ENCODE measurements at regions not wholly inside any gene's neighbourhood (a gene's known extent, or its start where the extent isn't known, plus 50 kb on each side); places are given as distances from the start of the nearest gene placed in this dataset.

- Histone ChIP-seq H3K4me1 (ENCODE audit: insufficient read depth, low read length, poor library complexity, severe bottlenecking) (peaks cover 5% of the 10 kb centered on the region), H3K36me3 (ENCODE audit: insufficient read depth, low read length) (no peaks in the 10 kb centered on the region), H3F3A (ENCODE audit: low read depth) (no peaks in the 10 kb centered on the region), H3K9me2 (replicated peaks; ENCODE audit: low read depth, low read length) (no peaks in the 10 kb centered on the region), H2AFZ (ENCODE audit: low read length) (no peak overlapping the region), H3K4me2 (ENCODE audit: low read depth, low read length, poor library complexity, severe bottlenecking) (no peak overlapping the region), H3K4me3 (ENCODE audit: low read length, poor library complexity, severe bottlenecking) (no peak overlapping the region), H4K20me1 (ENCODE audit: insufficient read depth, low read length, poor library complexity, severe bottlenecking) (no peaks in the 10 kb centered on the region), H3K79me2 (ENCODE audit: insufficient read depth, low read length) (no peaks in the 10 kb centered on the region), H3K9ac (ENCODE audit: low read depth, low read length, poor library complexity, severe bottlenecking) (no peak overlapping the region), H3K9me3 (ENCODE audit: insufficient read depth, low read depth, low read length) (no peaks in the 10 kb centered on the region), H3K27me3 (ENCODE audit: insufficient read depth, low read length, poor library complexity, severe bottlenecking) (no peaks in the 10 kb centered on the region)
- TF ChIP-seq CTCF (conservative IDR thresholded peaks at IDR 0.05; ENCODE audit: low read length), result no peak
- TF ChIP-seq EZH2phosphoT487 (IDR thresholded peaks at IDR 0.05; ENCODE audit: borderline replicate concordance), result no peak
Measured at GRCh38 chr5:143594902-143595818, 191.7 kb upstream of the NR3C1 start.

- peaks cover 10% of the 10 kb centered on the region for H3K4me1 ChIP-seq (ENCODE audit: insufficient read depth, low read length, poor library complexity, severe bottlenecking)
- H3K9me3 ChIP-seq (ENCODE audit: insufficient read depth, low read depth, low read length), result no peaks in the 10 kb centered on the region
- H3K9ac ChIP-seq (ENCODE audit: low read depth, low read length, poor library complexity, severe bottlenecking), result no peak overlapping the region
- H3K36me3 ChIP-seq (ENCODE audit: insufficient read depth, low read length), result no peaks in the 10 kb centered on the region
- H3K27me3 ChIP-seq (ENCODE audit: insufficient read depth, low read length, poor library complexity, severe bottlenecking), result no peaks in the 10 kb centered on the region
- H3F3A ChIP-seq (ENCODE audit: low read depth), result no peaks in the 10 kb centered on the region
- no peaks in the 10 kb centered on the region for H3K79me2 ChIP-seq (ENCODE audit: insufficient read depth, low read length)
- no peak overlapping the region for H3K4me3 ChIP-seq (ENCODE audit: low read length, poor library complexity, severe bottlenecking)
- H3K4me2 ChIP-seq (ENCODE audit: low read depth, low read length, poor library complexity, severe bottlenecking), result no peak overlapping the region
- no peaks in the 10 kb centered on the region for H4K20me1 ChIP-seq (ENCODE audit: insufficient read depth, low read length, poor library complexity, severe bottlenecking)
- no peaks in the 10 kb centered on the region for H3K9me2 ChIP-seq (replicated peaks; ENCODE audit: low read depth, low read length)
- no peak overlapping the region for H2AFZ ChIP-seq (ENCODE audit: low read length)
- TF ChIP-seq CTCF (conservative IDR thresholded peaks at IDR 0.05; ENCODE audit: low read length) (no peak), EZH2phosphoT487 (IDR thresholded peaks at IDR 0.05; ENCODE audit: borderline replicate concordance) (no peak)
Measured at GRCh38 chr5:143593723-143594122, 190.2 kb upstream of the NR3C1 start.

- Histone ChIP-seq H3K4me1 (ENCODE audit: insufficient read depth, low read length, poor library complexity, severe bottlenecking) (peaks cover 10% of the 10 kb centered on the region), H3K27me3 (ENCODE audit: insufficient read depth, low read length, poor library complexity, severe bottlenecking) (no peaks in the 10 kb centered on the region), H4K20me1 (ENCODE audit: insufficient read depth, low read length, poor library complexity, severe bottlenecking) (no peaks in the 10 kb centered on the region), H3K4me3 (ENCODE audit: low read length, poor library complexity, severe bottlenecking) (no peak overlapping the region), H3K4me2 (ENCODE audit: low read depth, low read length, poor library complexity, severe bottlenecking) (no peak overlapping the region), H2AFZ (ENCODE audit: low read length) (no peak overlapping the region), H3K9me2 (replicated peaks; ENCODE audit: low read depth, low read length) (no peaks in the 10 kb centered on the region), H3K9me3 (ENCODE audit: insufficient read depth, low read depth, low read length) (no peaks in the 10 kb centered on the region), H3F3A (ENCODE audit: low read depth) (no peaks in the 10 kb centered on the region), H3K9ac (ENCODE audit: low read depth, low read length, poor library complexity, severe bottlenecking) (no peak overlapping the region), H3K36me3 (ENCODE audit: insufficient read depth, low read length) (no peaks in the 10 kb centered on the region), H3K79me2 (ENCODE audit: insufficient read depth, low read length) (no peaks in the 10 kb centered on the region)
- TF ChIP-seq CTCF (conservative IDR thresholded peaks at IDR 0.05; ENCODE audit: low read length), result no peak
- no peak for TF ChIP-seq EZH2phosphoT487 (IDR thresholded peaks at IDR 0.05; ENCODE audit: borderline replicate concordance)
Measured at GRCh38 chr5:143592648-143593047, 189.2 kb upstream of the NR3C1 start.
